GM21447 (cell line): ENCODE measurements at regions not wholly inside any gene's neighbourhood (a gene's known extent, or its start where the extent isn't known, plus 50 kb on each side); places are given as distances from the start of the nearest gene placed in this dataset.

Experiments
- ATAC-seq: cut with Tn5 transposase; IDR thresholded peaks from one replicate; pipeline ENCODE4 v1.9.1; 2021; ENCODE audit not compliant: unreplicated experiment

DNA sequence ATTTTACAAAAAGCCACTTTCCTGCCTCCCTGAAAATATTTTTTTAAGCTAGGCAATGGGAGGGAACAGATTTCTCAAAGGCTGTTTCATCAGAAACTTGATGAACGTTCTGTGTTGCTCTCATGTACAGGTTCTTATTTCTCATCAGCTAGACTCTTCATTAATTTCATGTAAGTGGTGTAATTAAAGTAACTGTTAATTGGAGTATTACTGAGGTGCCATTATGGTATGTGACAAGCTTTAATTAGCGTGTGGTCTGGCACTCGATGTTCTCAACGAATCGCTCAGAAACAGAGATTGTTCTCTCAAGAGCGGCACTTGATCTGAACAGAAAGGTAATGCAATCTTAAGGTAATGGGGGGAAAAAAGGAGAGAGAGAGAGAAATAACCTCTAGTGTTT is 81.9 kb upstream of the MYCN start:
- no peak for ATAC-seq

DNA sequence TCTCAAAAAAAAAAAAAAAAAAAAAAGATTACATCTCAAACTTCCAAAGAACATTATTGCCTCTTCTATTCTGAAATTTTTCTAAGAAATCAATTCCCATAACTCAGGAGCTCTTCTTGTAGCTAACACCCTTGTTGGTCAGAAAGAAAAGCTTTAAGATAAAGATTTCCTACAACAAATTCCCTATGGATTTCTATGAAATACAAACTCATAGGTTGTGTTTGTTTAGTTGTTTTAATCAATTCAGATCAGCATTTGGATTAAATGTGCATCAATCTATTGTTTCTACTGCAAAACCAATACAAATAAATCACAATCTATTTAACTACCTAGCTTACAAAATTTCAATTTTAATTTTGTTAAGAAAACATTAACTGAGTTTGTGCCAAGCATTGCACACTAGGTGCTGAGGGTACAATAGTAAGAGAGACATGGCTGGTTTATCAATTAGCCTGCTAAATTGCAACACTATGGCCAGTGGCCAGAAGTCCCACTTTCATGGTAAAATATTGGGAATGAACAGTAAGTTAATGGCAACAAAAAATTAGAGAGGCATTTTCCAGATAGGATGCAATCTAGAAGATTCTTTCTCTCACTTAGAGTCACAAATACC is 80.2 kb upstream of the MYCN start:
- ATAC-seq, result no peak

DNA sequence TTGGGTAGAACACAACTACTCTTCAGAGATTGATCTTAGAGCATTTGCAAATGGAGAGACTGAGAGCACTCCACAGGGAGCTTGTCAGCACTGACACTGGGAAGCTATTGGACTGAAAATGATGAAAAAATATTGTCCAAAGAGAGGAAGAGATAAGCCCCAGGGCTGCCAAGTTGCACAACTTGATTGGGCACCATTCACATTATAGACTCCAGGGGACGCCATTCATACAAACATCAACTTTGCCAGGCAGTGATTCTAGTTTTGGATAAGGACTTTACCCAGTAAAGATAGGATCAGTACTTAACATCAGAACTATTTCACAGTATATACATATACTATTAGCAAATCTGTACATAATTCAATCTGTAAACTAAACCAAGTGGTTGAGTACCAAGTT is 79.6 kb upstream of the MYCN start:
- no peak for ATAC-seq

DNA sequence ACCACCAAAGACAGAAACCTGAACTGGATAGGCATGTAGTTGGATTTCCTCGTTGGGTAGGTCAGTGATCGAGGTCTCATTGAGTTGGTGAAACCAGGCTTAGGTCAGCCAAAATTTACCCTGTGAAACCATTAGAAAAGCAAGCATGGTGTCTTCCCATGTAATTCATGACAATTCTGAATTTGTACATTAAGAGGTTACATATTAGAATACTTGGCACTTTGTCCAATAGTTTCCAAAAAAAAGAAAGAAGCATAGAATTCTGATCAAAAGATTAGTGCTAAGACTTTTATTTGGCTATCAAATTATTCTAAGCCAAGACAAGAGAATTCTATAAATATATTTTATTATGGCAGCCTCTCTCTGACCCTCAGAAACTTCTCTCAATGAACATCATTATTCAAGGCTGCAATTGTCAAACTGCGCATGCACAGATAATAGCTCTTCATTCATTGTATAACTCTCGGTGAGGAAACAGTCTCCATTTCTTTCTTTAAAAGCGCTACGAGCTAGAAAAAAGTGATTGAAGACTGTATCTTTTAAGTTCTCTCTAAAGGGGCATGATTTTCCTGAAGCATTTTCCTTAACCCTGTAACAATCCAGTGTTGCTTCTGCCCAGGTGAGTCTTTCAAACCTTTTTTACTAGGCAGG is 79.1 kb upstream of the MYCN start:
- ATAC-seq, result no peak

DNA sequence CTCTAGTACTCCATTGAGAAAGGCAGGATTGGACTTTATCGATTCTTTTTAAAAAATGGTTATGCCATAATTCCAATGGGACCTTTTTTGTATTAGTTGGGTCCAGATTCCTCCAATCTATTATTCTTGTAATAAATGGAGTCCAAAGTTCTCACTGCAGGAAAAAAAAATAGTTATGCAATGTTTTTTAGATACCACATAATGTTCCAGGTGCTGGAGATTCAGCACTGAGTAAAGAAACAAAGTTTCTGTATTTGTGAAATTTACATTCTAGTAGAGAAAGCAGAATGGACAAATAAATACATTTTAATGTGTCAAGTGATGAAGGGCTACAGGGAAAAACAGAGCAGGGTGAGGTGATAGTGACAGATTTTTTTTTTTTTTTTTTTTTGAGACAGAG is 78.5 kb upstream of the MYCN start:
- ATAC-seq, result no peak

GRCh38 chr2:15863089-15863488 is 77.3 kb upstream of the MYCN start:
- no peak for ATAC-seq

DNA sequence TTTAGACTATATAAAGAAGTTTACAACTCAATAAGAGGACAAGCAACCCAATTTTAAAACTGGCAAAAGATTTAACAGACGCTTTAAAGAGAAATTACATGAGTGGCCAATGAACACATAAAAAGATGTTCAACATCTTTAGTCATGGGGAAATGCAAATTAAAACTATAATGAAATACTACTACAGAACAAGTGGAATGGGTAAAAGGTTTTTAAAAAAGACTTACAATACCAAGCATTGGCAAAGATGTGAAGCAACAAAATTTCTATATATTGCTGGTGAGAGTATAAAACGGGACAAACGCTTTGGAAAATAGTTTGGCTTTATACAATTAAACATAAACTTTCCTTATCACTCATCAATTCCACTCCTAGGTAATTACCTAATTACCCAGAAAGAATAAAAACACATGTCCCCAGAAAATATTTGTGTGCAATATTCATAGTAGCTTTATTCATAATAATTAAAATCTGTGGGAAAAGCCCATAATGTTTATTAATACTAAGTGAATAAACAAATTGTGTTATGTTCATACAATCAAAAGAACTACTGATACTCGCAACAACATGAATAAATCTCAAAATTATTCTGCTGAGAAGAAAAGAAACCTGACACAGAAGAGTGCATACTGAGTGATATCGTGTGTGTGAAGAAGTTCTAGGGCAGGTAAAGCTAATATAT is 76.7 kb upstream of the MYCN start:
- no peak for ATAC-seq

DNA sequence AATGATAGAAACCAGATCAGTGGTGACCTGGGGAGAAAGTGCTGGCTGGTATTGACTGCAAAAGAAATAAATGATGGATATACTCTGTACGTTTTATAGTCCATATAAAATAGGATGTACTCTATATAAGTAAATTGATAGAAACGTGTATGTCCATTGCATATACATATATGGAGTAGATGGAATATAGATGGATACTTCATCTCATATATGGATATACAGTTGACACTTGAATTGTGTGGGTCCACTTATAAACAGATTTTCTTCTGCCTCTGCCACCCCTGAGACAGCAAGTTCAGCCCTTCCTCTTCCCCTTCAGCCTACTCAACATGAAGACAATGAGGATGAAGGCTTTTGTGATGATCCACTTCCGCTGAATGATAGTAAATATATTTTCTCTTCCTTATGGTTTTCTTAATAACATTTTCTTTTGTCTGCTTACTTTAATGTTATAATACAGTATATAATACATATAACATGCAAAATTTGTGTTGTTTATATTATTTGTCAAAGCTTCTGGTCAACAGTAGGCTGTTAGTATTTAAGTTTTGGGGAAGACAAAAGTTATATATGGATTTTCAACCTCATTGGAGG is 76.1 kb upstream of the MYCN start:
- no peak for ATAC-seq

GRCh38 chr2:15865923-15866322 is 74.4 kb upstream of the MYCN start:
- no peak for ATAC-seq

DNA sequence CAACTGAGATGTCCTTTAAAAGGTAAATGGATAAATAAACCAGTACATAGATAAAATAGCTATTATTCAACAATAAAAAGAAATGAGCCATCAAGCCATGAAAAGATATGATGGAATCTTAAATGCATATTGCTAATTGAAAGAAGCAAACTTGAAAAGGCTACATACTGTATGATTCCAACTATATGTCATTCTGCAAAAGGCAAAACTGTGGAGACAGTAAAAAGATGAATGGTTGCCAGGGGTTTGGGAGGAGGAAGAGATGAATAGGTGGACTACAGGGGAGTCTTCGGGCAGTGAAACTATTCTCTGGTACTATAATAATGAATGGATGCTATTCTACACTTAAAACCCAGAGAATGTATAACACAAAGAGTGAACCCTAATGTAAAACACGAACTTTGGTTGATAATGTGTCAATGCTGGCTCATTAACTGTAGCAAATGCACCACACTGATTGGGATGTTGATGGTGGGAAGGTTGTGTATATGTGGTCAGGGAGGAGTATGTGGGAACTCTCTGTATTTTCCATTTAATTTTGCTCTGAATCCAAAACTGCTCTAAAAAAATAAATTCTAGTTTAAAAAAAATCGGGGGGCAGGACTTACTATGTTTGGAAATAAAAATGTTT is 73.7 kb upstream of the MYCN start:
- no peak for ATAC-seq

GRCh38 chr2:15867194-15868171 is 72.9 kb upstream of the MYCN start:
- ATAC-seq, result no peak

- ATAC-seq, result no peak
Observed at GRCh38 chr2:15868186-15868585, 72.2 kb upstream of the MYCN start.

DNA sequence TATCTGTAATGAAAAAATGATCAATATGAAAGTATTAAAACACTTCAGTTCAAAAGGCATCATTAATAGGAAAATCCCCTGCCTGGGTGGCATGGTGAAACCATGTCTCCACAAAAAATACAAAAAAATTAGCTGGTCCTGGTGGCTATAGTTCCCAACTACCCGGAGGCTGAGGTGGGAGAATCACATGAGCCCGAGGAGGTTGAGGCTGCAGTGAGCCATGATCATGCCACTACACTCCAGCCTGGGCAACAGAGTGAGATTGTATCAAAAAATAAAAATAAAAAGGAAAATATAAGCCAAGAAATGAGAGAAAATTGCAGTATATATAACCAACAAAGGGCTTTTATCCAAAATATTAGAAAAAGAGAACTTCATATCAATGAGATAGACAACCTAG is 71.6 kb upstream of the MYCN start:
- no peak for ATAC-seq

DNA sequence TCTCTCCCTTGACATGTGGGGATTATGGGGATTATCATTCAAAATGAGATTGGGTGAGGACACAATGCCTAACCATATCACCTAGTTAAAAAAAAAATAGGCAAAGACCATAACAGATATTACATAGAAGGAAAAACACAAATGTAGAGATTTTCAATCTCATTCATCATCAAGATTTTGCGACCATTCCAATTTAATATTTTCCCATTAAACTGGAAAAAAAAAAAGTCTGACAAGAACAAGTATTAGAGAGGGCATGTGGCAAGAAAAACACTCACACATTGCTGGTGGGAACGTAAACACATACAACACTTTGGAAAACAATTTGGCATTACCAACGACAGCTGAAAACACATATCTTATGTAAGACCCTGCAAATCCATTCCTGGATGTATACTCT is 71.0 kb upstream of the MYCN start:
- ATAC-seq, result no peak

DNA sequence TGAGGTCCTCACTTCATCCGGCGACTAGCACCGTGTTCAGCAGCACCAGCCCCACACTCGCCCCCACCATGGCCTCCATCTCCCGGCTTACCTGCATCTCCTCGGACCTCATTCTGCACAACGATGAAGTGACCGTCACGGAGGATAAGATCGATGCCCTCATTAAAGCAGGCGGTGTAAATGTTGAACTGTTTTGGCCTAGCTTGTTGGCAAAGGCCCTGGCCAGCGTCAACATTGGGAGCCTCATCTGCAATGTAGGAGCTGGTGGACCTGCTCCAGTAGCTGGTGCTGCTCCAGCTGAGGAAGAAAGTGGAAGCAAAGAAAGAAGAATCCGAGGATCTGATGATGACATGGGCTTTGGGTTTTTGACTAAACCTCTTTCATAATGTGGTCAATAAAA is 70.5 kb upstream of the MYCN start:
- ATAC-seq, result no peak

- no peak for ATAC-seq
Observed at GRCh38 chr2:15870565-15870964, 69.8 kb upstream of the MYCN start.

DNA sequence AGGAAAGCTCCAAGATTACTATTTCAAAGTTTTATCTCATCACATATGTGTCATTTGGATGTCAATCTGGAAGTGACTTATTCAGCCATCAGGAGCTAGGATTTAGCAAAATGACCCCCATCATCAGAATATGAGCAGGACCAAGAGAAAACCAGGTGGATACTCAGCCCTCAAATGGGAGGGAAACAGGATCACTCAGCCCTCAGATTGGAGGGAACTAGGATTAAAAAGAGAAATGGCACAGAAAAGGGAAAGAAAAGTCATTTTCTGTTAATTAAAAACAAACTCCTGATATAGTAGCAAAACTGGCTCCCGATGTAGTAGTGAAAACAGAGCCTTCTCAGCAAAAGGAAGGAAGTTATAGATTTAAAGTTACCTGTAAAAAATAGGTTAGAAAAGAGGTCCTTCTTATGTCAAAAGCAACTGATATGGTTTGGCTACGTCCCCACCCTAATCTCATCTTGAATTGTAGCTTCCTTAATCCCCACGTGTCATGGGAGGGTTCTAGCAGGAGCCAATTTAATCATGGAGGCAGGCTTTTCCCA is 69.0 kb upstream of the MYCN start:
- no peak for ATAC-seq

GRCh38 chr2:15872854-15873253 is 67.5 kb upstream of the MYCN start:
- ATAC-seq, result no peak

- no peak for ATAC-seq
Observed at GRCh38 chr2:15874321-15874720, 66.0 kb upstream of the MYCN start.
